ENCODE measurements at regions not wholly inside any gene's neighbourhood (a gene's known extent, or its start where the extent isn't known, plus 50 kb on each side); places are given as distances from the start of the nearest gene placed in this dataset.
"Not testable (repeated sequence)": the region's sequence is repeated elsewhere in the genome, so short reads cannot be mapped to it uniquely, and the experiment has no call there.

GRCh38 chr1:60848583-60849188 is 233.7 kb upstream of the NFIA start:
- Histone ChIP-seq H3K9me3 (ENCODE audit: control insufficient read depth in 1 of 2, insufficient read depth in 1 of 2, low read length in 2 of 2) (no peaks in the 10 kb centered on the region), H3K4me3 (ENCODE audit: low read length) (no peak overlapping the region), H3K27ac (ENCODE audit: low read depth in 1 of 2, low read length in 2 of 2) (no peak overlapping the region), H3K27me3 (ENCODE audit: control insufficient read depth in 1 of 2, insufficient read depth in 2 of 2, low read length in 2 of 2) (peaks cover 0 to 5% of the 10 kb centered on the region in 2 experiments), H3K36me3 (ENCODE audit: insufficient read depth, low read length) (no peaks in the 10 kb centered on the region), H3K4me1 (ENCODE audit: insufficient read depth, low read length) (no peaks in the 10 kb centered on the region)
- ATAC-seq (ENCODE audit: poor library complexity) (no peak), DNase-seq (peak in 2 of 14 experiments; percentile 5 to 7)
- Mint-ChIP-seq H3K9me3 (no peaks in the 10 kb centered on the region), H3K27me3 (peaks cover 13% of the 10 kb centered on the region), H3K4me1 (ENCODE audit: low read depth) (no peaks in the 10 kb centered on the region), H3K36me3 (ENCODE audit: low read depth) (no peaks in the 10 kb centered on the region), H3K4me3 (no peak overlapping the region), H3K27ac (no peak overlapping the region)
- ChIA-PET CTCF (no interaction called here), POLR2A (no interaction called here)
- TF ChIP-seq, protein P1, sequence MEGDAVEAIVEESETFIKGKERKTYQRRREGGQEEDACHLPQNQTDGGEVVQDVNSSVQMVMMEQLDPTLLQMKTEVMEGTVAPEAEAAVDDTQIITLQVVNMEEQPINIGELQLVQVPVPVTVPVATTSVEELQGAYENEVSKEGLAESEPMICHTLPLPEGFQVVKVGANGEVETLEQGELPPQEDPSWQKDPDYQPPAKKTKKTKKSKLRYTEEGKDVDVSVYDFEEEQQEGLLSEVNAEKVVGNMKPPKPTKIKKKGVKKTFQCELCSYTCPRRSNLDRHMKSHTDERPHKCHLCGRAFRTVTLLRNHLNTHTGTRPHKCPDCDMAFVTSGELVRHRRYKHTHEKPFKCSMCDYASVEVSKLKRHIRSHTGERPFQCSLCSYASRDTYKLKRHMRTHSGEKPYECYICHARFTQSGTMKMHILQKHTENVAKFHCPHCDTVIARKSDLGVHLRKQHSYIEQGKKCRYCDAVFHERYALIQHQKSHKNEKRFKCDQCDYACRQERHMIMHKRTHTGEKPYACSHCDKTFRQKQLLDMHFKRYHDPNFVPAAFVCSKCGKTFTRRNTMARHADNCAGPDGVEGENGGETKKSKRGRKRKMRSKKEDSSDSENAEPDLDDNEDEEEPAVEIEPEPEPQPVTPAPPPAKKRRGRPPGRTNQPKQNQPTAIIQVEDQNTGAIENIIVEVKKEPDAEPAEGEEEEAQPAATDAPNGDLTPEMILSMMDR (IDR thresholded peaks at IDR 0.05): no peak
- intact Hi-C loops (cut with DNase I, micrococcal nuclease): loop anchor here (2.0 to 5.0 kb wide), 2 partner anchors 604 to 1004 kb away; no protein-coding TSS in a partner anchor

GRCh38 chr1:60847855-60848582 is 234.3 kb upstream of the NFIA start:
- peaks cover 13% of the 10 kb centered on the region for H3K27me3 Mint-ChIP-seq
- ChIA-PET POLR2A (no interaction called here), CTCF (no interaction called here)
- Histone ChIP-seq H3K27me3 (ENCODE audit: control insufficient read depth in 1 of 2, insufficient read depth in 2 of 2, low read length in 2 of 2) (peaks cover 0 to 5% of the 10 kb centered on the region in 2 experiments), H3K4me3 (ENCODE audit: low read length) (no peak overlapping the region), H3K36me3 (ENCODE audit: insufficient read depth, low read length) (no peaks in the 10 kb centered on the region), H3K9me3 (ENCODE audit: control insufficient read depth in 1 of 2, insufficient read depth in 1 of 2, low read length in 2 of 2) (no peaks in the 10 kb centered on the region), H3K4me1 (ENCODE audit: insufficient read depth, low read length) (no peaks in the 10 kb centered on the region), H3K27ac (ENCODE audit: low read depth in 1 of 2, low read length in 2 of 2) (no peak overlapping the region)
- H3K4me1 Mint-ChIP-seq (ENCODE audit: low read depth): no peaks in the 10 kb centered on the region
- no peak for DNase-seq
- intact Hi-C loops (cut with DNase I, micrococcal nuclease): loop anchor here (2.0 to 5.0 kb wide), 2 partner anchors 604 to 1005 kb away; no protein-coding TSS in a partner anchor
- H3K4me3 Mint-ChIP-seq: no peak overlapping the region
- H3K36me3 Mint-ChIP-seq (ENCODE audit: low read depth): no peaks in the 10 kb centered on the region
- TF ChIP-seq, protein P1 (IDR thresholded peaks at IDR 0.05): no peak
- H3K9me3 Mint-ChIP-seq: no peaks in the 10 kb centered on the region
- no peak for ATAC-seq (ENCODE audit: poor library complexity)
- no peak overlapping the region for H3K27ac Mint-ChIP-seq

- Mint-ChIP-seq H3K27me3 (peaks cover 13% of the 10 kb centered on the region), H3K4me1 (ENCODE audit: low read depth) (no peaks in the 10 kb centered on the region), H3K36me3 (ENCODE audit: low read depth) (no peaks in the 10 kb centered on the region), H3K4me3 (no peak overlapping the region), H3K9me3 (no peaks in the 10 kb centered on the region), H3K27ac (no peak overlapping the region)
- Histone ChIP-seq H3K27me3 (ENCODE audit: control insufficient read depth in 1 of 2, insufficient read depth in 2 of 2, low read length in 2 of 2) (peaks cover 0 to 5% of the 10 kb centered on the region in 2 experiments), H3K4me1 (ENCODE audit: insufficient read depth, low read length) (no peaks in the 10 kb centered on the region), H3K27ac (ENCODE audit: low read depth in 1 of 2, low read length in 2 of 2) (no peak overlapping the region), H3K9me3 (ENCODE audit: control insufficient read depth in 1 of 2, insufficient read depth in 1 of 2, low read length in 2 of 2) (no peaks in the 10 kb centered on the region), H3K4me3 (ENCODE audit: low read length) (no peak overlapping the region), H3K36me3 (ENCODE audit: insufficient read depth, low read length) (no peaks in the 10 kb centered on the region)
- DNase-seq (no peak), ATAC-seq (ENCODE audit: poor library complexity) (no peak)
- intact Hi-C loops (cut with DNase I, micrococcal nuclease): loop anchor here in 1 of 2 experiments (5.0 kb wide), 1 partner anchor 605 kb away; no protein-coding TSS in a partner anchor
- TF ChIP-seq, protein P1 (IDR thresholded peaks at IDR 0.05): no peak
- POLR2A ChIA-PET: no interaction called here
- CTCF ChIA-PET: no interaction called here
These were observed 235.0 kb upstream of the NFIA start for GRCh38 chr1:60847391-60847790.

DNA sequence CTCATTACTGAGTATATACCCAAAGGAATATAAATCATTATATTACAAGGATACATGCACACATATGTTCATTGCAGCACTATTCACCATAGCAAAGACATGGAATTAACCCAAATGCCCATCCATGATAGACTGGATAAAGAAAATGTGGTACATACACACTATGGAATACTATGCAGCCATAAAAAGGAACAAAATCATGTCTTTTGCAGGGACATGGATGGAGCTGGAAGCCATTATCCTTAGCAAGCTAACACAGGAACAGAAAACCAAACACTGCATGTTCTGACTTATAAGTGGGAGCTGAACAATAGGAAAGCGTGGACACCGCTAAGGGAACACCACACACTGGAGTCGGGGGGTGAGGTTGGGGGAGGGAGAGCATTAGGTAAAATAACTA is 236.7 kb upstream of the NFIA start:
- CTCF ChIA-PET; H3K36me3 ChIP-seq (ENCODE audit: insufficient read depth, low read length); POLR2A ChIA-PET; H3K36me3 Mint-ChIP-seq (ENCODE audit: low read depth); H3K9me3 ChIP-seq (ENCODE audit: control insufficient read depth in 1 of 2, insufficient read depth in 1 of 2, low read length in 2 of 2); DNase-seq; H3K4me1 ChIP-seq (ENCODE audit: insufficient read depth, low read length); H3K9me3 Mint-ChIP-seq; H3K27ac Mint-ChIP-seq; H3K27ac ChIP-seq (ENCODE audit: low read depth in 1 of 2, low read length in 2 of 2); H3K27me3 ChIP-seq (ENCODE audit: control insufficient read depth in 1 of 2, insufficient read depth in 2 of 2, low read length in 2 of 2); H3K4me1 Mint-ChIP-seq (ENCODE audit: low read depth); H3K4me3 ChIP-seq (ENCODE audit: low read length); ATAC-seq (ENCODE audit: poor library complexity); H3K4me3 Mint-ChIP-seq: not testable (repeated sequence)
- intact Hi-C loops (cut with DNase I, micrococcal nuclease): loop anchor here in 1 of 2 experiments (5.0 kb wide), 1 partner anchor 607 kb away; no protein-coding TSS in a partner anchor
- H3K27me3 Mint-ChIP-seq: peaks cover 13% of the 10 kb centered on the region

Data from CD4-positive, alpha-beta T cell (primary cell).